Neural progenitor cell (in vitro differentiated cells): ENCODE measurements at regions not wholly inside any gene's neighbourhood (a gene's known extent, or its start where the extent isn't known, plus 50 kb on each side); places are given as distances from the start of the nearest gene placed in this dataset.

Experiments
- EZH2 ChIP-seq: fragments of 200-600 bp; sonication (generic); IDR thresholded peaks from 2 replicates; pipeline ENCODE4 v1.6.1; 2017; ENCODE audit warnings: antibody characterized with exemption, mild to moderate bottlenecking, moderate library complexity
- EZH2phosphoT487 ChIP-seq: fragments of 200-600 bp; sonication (generic); IDR thresholded peaks from 2 replicates; pipeline ENCODE4 v1.6.1; 2017; ENCODE audit warnings: antibody characterized with exemption
- TF ChIP-seq, protein P1 (sequence below): fragments of 200-600 bp; sonication (generic); IDR thresholded peaks from 2 replicates; pipeline ENCODE4 v1.5.1; 2017; ENCODE audit warnings: antibody characterized with exemption, mild to moderate bottlenecking

DNA sequence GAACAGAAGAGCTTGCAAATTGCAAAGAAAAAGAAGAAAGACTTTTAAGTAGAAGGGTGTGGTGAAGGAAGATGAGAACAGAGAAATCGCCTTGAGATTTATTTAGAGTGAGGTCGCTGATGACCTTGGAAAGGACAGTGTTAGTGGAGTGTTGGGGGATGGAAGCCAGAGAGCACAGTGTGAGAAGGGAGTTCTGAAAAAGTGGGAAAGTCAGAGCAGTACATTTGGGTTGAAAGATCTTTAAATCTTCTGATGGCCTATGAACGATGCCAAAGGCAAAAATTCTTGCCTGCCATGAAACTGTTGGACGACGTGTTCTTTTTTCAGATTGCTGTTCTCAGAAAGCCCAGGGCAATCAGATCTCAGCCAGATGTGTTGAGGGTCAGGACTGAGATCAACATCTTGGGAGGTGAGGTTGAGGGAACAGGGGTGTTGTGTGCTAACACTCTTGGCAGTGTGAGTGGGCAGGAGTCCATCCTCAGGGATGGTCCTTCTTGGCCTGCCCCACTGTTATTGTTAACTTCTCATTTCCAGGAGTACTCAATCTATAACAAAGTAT is 330.1 kb downstream of the MAP2K6 start:
- TF ChIP-seq, protein P1, sequence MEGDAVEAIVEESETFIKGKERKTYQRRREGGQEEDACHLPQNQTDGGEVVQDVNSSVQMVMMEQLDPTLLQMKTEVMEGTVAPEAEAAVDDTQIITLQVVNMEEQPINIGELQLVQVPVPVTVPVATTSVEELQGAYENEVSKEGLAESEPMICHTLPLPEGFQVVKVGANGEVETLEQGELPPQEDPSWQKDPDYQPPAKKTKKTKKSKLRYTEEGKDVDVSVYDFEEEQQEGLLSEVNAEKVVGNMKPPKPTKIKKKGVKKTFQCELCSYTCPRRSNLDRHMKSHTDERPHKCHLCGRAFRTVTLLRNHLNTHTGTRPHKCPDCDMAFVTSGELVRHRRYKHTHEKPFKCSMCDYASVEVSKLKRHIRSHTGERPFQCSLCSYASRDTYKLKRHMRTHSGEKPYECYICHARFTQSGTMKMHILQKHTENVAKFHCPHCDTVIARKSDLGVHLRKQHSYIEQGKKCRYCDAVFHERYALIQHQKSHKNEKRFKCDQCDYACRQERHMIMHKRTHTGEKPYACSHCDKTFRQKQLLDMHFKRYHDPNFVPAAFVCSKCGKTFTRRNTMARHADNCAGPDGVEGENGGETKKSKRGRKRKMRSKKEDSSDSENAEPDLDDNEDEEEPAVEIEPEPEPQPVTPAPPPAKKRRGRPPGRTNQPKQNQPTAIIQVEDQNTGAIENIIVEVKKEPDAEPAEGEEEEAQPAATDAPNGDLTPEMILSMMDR = no peak
- TF ChIP-seq EZH2 = no peak
- no peak for TF ChIP-seq EZH2phosphoT487
